A673 (cell line): ENCODE measurements at regions not wholly inside any gene's neighbourhood (a gene's known extent, or its start where the extent isn't known, plus 50 kb on each side); places are given as distances from the start of the nearest gene placed in this dataset.

Experiments
- BruUV-seq: library from RNA; stranded (reverse); fragments of 400-500 nt; replicated peaks from 2 replicates; lab custom pipeline; 2021; lab: Mats Ljungman, UMichigan
- CTCF ChIA-PET: fragments of 300-600 bp; sonication (Branson Sonifier 250); formaldehyde crosslinking; loops from one replicate; lab custom pipeline; 2022; ENCODE audit warnings: antibody characterized with exemption; lab: Charles Lee
- POLR2A ChIA-PET: fragments of 300-600 bp; sonication (Branson Sonifier 250); formaldehyde crosslinking; loops from one replicate; lab custom pipeline; 2022; ENCODE audit warnings: antibody characterized with exemption; ENCODE audit not compliant: low non-redundant PET; lab: Charles Lee
- DNase-seq: peaks from one replicate; pipeline ENCODE4 v3.0.0-alpha.2; 2015; ENCODE audit warnings: low spot score
- H3K27ac ChIP-seq: fragments of 200-600 bp; sonication (generic); 2 replicates; pipeline ENCODE4 v1.5.1; 2016; ENCODE audit warnings: mixed run types, low read depth, mild to moderate bottlenecking, mixed read lengths, antibody characterized with exemption, low read length; ENCODE audit not compliant: poor library complexity, severe bottlenecking
- H3K27me3 ChIP-seq: fragments of 200-600 bp; sonication (generic); replicated peaks from 2 replicates; pipeline ENCODE4 v1.6.1; 2017; ENCODE audit warnings: mixed run types, low read depth, mild to moderate bottlenecking, mixed read lengths, antibody characterized with exemption, low read length; ENCODE audit not compliant: insufficient read depth, poor library complexity
- H3K36me3 ChIP-seq: fragments of 200-600 bp; sonication (generic); 2 replicates; pipeline ENCODE4 v1.6.1; 2016; ENCODE audit warnings: mixed run types, mild to moderate bottlenecking, mixed read lengths, antibody characterized with exemption, low read length; ENCODE audit not compliant: insufficient read depth, poor library complexity, severe bottlenecking
- H3K4me1 ChIP-seq: fragments of 200-600 bp; sonication (generic); 2 replicates; pipeline ENCODE4 v1.6.1; 2017; ENCODE audit warnings: mixed run types, mild to moderate bottlenecking, mixed read lengths, antibody characterized with exemption, low read length; ENCODE audit not compliant: insufficient read depth, poor library complexity, severe bottlenecking
- H3K4me3 ChIP-seq: fragments of 200-600 bp; sonication (generic); 2 replicates; pipeline ENCODE4 v1.5.1; 2016; ENCODE audit warnings: low read depth, mixed run types, mild to moderate bottlenecking, mixed read lengths, low read length; ENCODE audit not compliant: poor library complexity, severe bottlenecking
- H3K9me3 ChIP-seq: fragments of 200-600 bp; sonication (generic); 2 replicates; pipeline ENCODE4 v1.6.1; 2016; ENCODE audit warnings: mixed run types, low read depth, mild to moderate bottlenecking, mixed read lengths, antibody characterized with exemption, low read length; ENCODE audit not compliant: poor library complexity, severe bottlenecking
- EZH2 ChIP-seq: fragments of 200-600 bp; sonication (generic); IDR thresholded peaks from 2 replicates; pipeline ENCODE4 v1.6.1; 2017; ENCODE audit warnings: borderline replicate concordance, low read depth, mild to moderate bottlenecking, mixed read lengths, antibody characterized with exemption, low read length; ENCODE audit not compliant: poor library complexity, severe bottlenecking
- intact Hi-C: fragments of 100-400 bp; cut with micrococcal nuclease; formaldehyde crosslinking; loops from one replicate; pipeline ENCODE4 v1.10.0; 2022; ENCODE audit not compliant: unreplicated experiment
- TF ChIP-seq, protein P1 (sequence below): fragments of 300-800, 200-600 bp; sonication (generic); conservative IDR thresholded peaks from 2 replicates; pipeline ENCODE4 v1.5.1; 2017; ENCODE audit warnings: low read depth, mild to moderate bottlenecking, antibody characterized with exemption, low read length, moderate library complexity, mixed read lengths

DNA sequence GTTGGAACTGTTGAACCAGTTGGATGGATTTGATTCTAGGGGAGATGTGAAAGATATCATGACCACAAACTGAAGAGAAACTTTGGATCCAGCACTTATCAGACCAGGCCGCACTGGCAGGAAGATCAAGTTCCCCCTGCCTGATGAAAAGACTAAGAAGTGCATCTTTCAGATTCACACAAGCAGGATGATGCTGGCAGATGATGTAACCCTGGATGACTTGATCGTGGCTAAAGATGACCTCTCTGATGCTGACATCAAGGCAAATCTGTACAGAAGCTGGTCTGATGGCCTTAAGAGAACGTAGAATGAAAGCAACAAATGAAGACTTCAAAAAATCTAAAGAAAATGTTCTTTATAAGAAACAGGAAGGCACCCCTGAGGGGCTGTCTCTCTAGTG is 72.8 kb upstream of the CDYL start:
- TF ChIP-seq EZH2 = no peak
- TF ChIP-seq, protein P1, sequence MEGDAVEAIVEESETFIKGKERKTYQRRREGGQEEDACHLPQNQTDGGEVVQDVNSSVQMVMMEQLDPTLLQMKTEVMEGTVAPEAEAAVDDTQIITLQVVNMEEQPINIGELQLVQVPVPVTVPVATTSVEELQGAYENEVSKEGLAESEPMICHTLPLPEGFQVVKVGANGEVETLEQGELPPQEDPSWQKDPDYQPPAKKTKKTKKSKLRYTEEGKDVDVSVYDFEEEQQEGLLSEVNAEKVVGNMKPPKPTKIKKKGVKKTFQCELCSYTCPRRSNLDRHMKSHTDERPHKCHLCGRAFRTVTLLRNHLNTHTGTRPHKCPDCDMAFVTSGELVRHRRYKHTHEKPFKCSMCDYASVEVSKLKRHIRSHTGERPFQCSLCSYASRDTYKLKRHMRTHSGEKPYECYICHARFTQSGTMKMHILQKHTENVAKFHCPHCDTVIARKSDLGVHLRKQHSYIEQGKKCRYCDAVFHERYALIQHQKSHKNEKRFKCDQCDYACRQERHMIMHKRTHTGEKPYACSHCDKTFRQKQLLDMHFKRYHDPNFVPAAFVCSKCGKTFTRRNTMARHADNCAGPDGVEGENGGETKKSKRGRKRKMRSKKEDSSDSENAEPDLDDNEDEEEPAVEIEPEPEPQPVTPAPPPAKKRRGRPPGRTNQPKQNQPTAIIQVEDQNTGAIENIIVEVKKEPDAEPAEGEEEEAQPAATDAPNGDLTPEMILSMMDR = no peak
- DNase-seq = no peak
- POLR2A ChIA-PET = no interaction called here
- BruUV-seq = no TSS peak
- CTCF ChIA-PET = no interaction called here
- Histone ChIP-seq H3K27ac (no peak overlapping the region), H3K36me3 (no peaks in the 10 kb centered on the region), H3K9me3 (no peaks in the 10 kb centered on the region), H3K4me1 (no peaks in the 10 kb centered on the region), H3K27me3 (no peaks in the 10 kb centered on the region), H3K4me3 (no peak overlapping the region)
- intact Hi-C loops = no loop called here

DNA sequence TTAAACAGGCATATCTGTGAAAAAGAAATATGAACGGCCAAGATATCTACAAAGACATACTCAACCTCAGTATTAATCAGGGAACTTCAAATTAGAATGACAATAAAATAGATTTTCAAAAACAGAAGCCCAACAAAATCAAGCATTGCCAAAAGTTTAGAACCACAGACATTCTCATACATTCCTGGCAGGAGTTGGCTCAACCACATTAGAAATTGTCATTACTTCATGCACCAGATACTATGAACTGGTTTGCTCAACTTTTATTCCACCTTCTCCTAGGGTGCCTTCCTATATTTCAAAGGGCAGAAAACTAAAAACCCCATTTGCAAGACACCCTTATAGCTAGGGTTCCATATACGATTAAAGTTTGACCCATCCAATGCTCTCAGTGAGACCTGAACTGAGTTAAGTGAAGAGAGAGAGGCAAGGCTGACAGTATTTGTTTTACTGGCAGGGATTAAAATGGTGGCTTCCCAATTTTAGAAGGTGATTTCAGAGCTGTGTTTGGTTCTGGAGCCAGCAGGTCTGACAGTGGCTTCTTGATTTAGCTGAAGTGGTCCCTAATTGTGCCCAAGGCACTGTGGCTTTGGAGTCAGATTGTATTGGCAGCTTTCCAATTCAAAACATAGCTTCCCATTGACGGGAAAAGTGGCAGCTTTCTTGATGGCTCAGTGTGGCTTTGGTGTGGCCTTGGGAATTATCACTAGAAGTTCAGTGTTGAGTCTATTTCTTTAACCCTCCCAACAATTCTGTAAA is 77.1 kb upstream of the CDYL start:
- no TSS peak for BruUV-seq
- no peaks in the 10 kb centered on the region for H3K9me3 ChIP-seq
- ChIA-PET CTCF (no interaction called here), POLR2A (no interaction called here)
- intact Hi-C loops = no loop called here
- no peak overlapping the region for H3K4me3 ChIP-seq
- no peak overlapping the region for H3K27ac ChIP-seq
- H3K4me1 ChIP-seq = no peaks in the 10 kb centered on the region
- no peaks in the 10 kb centered on the region for H3K36me3 ChIP-seq
- H3K27me3 ChIP-seq = no peaks in the 10 kb centered on the region
- no peak for DNase-seq
- TF ChIP-seq, protein P1 = no peak
- no peak for TF ChIP-seq EZH2

DNA sequence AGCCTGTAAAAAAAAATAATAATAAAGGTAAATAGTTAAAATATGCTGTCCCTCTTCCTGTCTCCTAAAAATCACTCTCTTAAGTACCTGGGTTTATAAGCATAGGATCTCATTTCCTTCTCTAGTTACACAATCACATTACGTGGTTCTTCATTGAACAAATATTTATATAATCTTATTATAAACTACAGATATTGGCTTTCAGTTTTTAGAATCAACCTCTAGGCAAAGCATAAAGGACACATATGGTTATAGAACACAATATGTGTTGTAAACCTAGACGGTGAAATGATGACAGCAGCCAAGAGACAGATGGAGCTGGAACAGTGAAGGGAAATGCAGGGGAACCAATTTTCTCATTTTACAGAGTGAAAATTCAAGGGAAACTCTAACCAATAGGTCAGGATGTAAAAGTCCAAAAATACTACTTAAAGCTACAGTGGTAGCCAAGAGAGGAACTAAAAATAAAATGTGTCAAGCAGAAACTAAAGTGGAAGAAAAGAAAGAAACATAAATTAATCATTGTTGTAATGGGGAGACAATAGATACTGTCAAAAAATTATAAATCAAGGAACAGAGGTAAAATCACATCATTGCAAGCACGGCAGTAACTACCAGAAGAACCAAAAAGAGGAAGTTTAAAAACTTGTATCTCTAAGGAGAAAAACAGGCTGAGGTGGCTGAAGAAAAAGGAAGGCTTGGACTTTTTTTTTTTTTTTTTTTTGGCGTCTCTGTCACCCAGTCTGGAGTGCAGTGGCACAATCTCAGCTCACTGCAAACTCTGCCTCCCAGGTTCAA is 82.8 kb upstream of the CDYL start:
- no TSS peak for BruUV-seq
- no peak overlapping the region for H3K27ac ChIP-seq
- H3K4me1 ChIP-seq = no peaks in the 10 kb centered on the region
- ChIA-PET CTCF (no interaction called here), POLR2A (no interaction called here)
- H3K36me3 ChIP-seq = no peaks in the 10 kb centered on the region
- TF ChIP-seq, protein P1 = no peak
- no peak for TF ChIP-seq EZH2
- DNase-seq = no peak
- H3K4me3 ChIP-seq = no peak overlapping the region
- H3K27me3 ChIP-seq = no peaks in the 10 kb centered on the region
- peaks cover 3% of the 10 kb centered on the region for H3K9me3 ChIP-seq
- intact Hi-C loops = no loop called here
